Large intestine (tissue), 3 donors: ENCODE measurements at regions not wholly inside any gene's neighbourhood (a gene's known extent, or its start where the extent isn't known, plus 50 kb on each side); places are given as distances from the start of the nearest gene placed in this dataset.

Source experiments
- DNase-seq, 2 donors: peaks; one replicate each; pipeline versions ENCODE4 v3.0.0 to v3.0.0-alpha.2; 2013
- H3K27ac ChIP-seq: one replicate; pipeline ENCODE4 v1.5.1; 2013; ENCODE audit warnings: low read length
- H3K27me3 ChIP-seq: 2 replicates; pipeline ENCODE4 v1.6.1; 2013; ENCODE audit warnings: low read length; ENCODE audit not compliant: control insufficient read depth, insufficient read depth
- H3K36me3 ChIP-seq: 2 replicates; pipeline ENCODE4 v1.6.1; 2013; ENCODE audit warnings: low read length; ENCODE audit not compliant: control insufficient read depth, insufficient read depth
- H3K4me1 ChIP-seq: one replicate; pipeline ENCODE4 v1.6.1; 2013; ENCODE audit warnings: low read length; ENCODE audit not compliant: control insufficient read depth, insufficient read depth
- H3K4me3 ChIP-seq: one replicate; pipeline ENCODE4 v1.5.1; 2013; ENCODE audit warnings: low read length
- H3K9me3 ChIP-seq: one replicate; pipeline ENCODE4 v1.6.1; 2013; ENCODE audit warnings: mild to moderate bottlenecking, low read depth, low read length, moderate library complexity; ENCODE audit not compliant: control insufficient read depth
- WGBS: methylation state at CpG from one replicate; pipeline ENCODE4 v1.1.5; 2013; ENCODE audit warnings: low lambda C conversion rate; ENCODE audit not compliant: insufficient coverage; 5-methylcytosine and 5-hydroxymethylcytosine counted together

GRCh38 chr12:115630136-115630535 lies 647.4 kb downstream of the MED13L start:
- no peak for DNase-seq
- Histone ChIP-seq H3K27ac (no peak overlapping the region), H3K27me3 (no peaks in the 10 kb centered on the region), H3K9me3 (no peaks in the 10 kb centered on the region), H3K36me3 (no peaks in the 10 kb centered on the region), H3K4me3 (no peak overlapping the region), H3K4me1 (no peaks in the 10 kb centered on the region)
- 75% methylated on average over 4 of the region's 8 CpGs for WGBS

- H3K27me3 ChIP-seq: no peaks in the 10 kb centered on the region
- no peak for DNase-seq
These were observed 651.3 kb downstream of the MED13L start for GRCh38 chr12:115626210-115626609.

GRCh38 chr12:115623764-115624334 lies 653.6 kb downstream of the MED13L start:
- H3K27ac ChIP-seq: no peak overlapping the region
- DNase-seq: peak; percentile 32 to 34

More at GRCh38 chr12:115626210-115626609, 651.3 kb downstream of the MED13L start:
- 75% methylated on average over 3 of the region's 3 CpGs for WGBS
- H3K9me3 ChIP-seq: no peaks in the 10 kb centered on the region
- no peaks in the 10 kb centered on the region for H3K36me3 ChIP-seq
- no peaks in the 10 kb centered on the region for H3K4me1 ChIP-seq
- no peak overlapping the region for H3K27ac ChIP-seq
- no peak overlapping the region for H3K4me3 ChIP-seq

GRCh38 chr12:115623275-115623674 lies 654.2 kb downstream of the MED13L start:
- Histone ChIP-seq H3K9me3 (no peaks in the 10 kb centered on the region), H3K27ac (no peak overlapping the region), H3K4me3 (no peak overlapping the region), H3K4me1 (no peaks in the 10 kb centered on the region), H3K27me3 (no peaks in the 10 kb centered on the region), H3K36me3 (no peaks in the 10 kb centered on the region)
- WGBS: no CpG with 5 or more reads among the region's 5 CpGs
- no peak for DNase-seq

More at GRCh38 chr12:115623764-115624334, 653.6 kb downstream of the MED13L start:
- WGBS: no CpG with 5 or more reads among the region's 18 CpGs
- no peaks in the 10 kb centered on the region for H3K36me3 ChIP-seq
- H3K4me3 ChIP-seq: no peak overlapping the region
- no peaks in the 10 kb centered on the region for H3K27me3 ChIP-seq
- no peaks in the 10 kb centered on the region for H3K4me1 ChIP-seq
- H3K9me3 ChIP-seq: no peaks in the 10 kb centered on the region

- no peaks in the 10 kb centered on the region for H3K9me3 ChIP-seq
- 88% methylated on average over 1 of the region's 4 CpGs for WGBS
- H3K36me3 ChIP-seq: no peaks in the 10 kb centered on the region
- H3K4me1 ChIP-seq: no peaks in the 10 kb centered on the region
- DNase-seq: no peak
- no peak overlapping the region for H3K27ac ChIP-seq
- H3K4me3 ChIP-seq: no peak overlapping the region
- H3K27me3 ChIP-seq: no peaks in the 10 kb centered on the region
These were observed 656.7 kb downstream of the MED13L start for GRCh38 chr12:115620816-115621215.

GRCh38 chr12:115619889-115620288 lies 657.6 kb downstream of the MED13L start:
- WGBS: no CpG with 5 or more reads among the region's 3 CpGs
- Histone ChIP-seq H3K4me1 (no peaks in the 10 kb centered on the region), H3K4me3 (no peak overlapping the region), H3K27ac (no peak overlapping the region), H3K9me3 (no peaks in the 10 kb centered on the region), H3K27me3 (no peaks in the 10 kb centered on the region), H3K36me3 (no peaks in the 10 kb centered on the region)
- DNase-seq: no peak

- H3K36me3 ChIP-seq: no peaks in the 10 kb centered on the region
- H3K27me3 ChIP-seq: no peaks in the 10 kb centered on the region
- DNase-seq: no peak
- H3K9me3 ChIP-seq: no peaks in the 10 kb centered on the region
- no peak overlapping the region for H3K27ac ChIP-seq
- no CpG with 5 or more reads among the region's 6 CpGs for WGBS
- no peak overlapping the region for H3K4me3 ChIP-seq
- H3K4me1 ChIP-seq: no peaks in the 10 kb centered on the region
These were observed 658.4 kb downstream of the MED13L start for GRCh38 chr12:115619061-115619460.

- H3K4me1 ChIP-seq: no peaks in the 10 kb centered on the region
These were observed 659.4 kb downstream of the MED13L start for GRCh38 chr12:115618105-115618504.

GRCh38 chr12:115617391-115617790 lies 660.1 kb downstream of the MED13L start:
- Histone ChIP-seq H3K4me3 (no peak overlapping the region), H3K27ac (no peak overlapping the region), H3K27me3 (no peaks in the 10 kb centered on the region), H3K9me3 (no peaks in the 10 kb centered on the region), H3K36me3 (no peaks in the 10 kb centered on the region), H3K4me1 (no peaks in the 10 kb centered on the region)
- no peak for DNase-seq
- no CpG with 5 or more reads among the region's 7 CpGs for WGBS

More at GRCh38 chr12:115618105-115618504, 659.4 kb downstream of the MED13L start:
- H3K4me3 ChIP-seq: no peak overlapping the region
- H3K27ac ChIP-seq: no peak overlapping the region
- H3K27me3 ChIP-seq: no peaks in the 10 kb centered on the region
- H3K9me3 ChIP-seq: no peaks in the 10 kb centered on the region
- WGBS: 100% methylated on average over 2 of the region's 7 CpGs
- H3K36me3 ChIP-seq: no peaks in the 10 kb centered on the region
- DNase-seq: no peak

GRCh38 chr12:115611477-115611876 lies 666.0 kb downstream of the MED13L start:
- no peak overlapping the region for H3K27ac ChIP-seq
- H3K27me3 ChIP-seq: peaks cover 2% of the 10 kb centered on the region
- H3K4me1 ChIP-seq: no peaks in the 10 kb centered on the region
- H3K9me3 ChIP-seq: no peaks in the 10 kb centered on the region
- WGBS: no CpG with 5 or more reads among the region's 5 CpGs
- H3K4me3 ChIP-seq: no peak overlapping the region
- H3K36me3 ChIP-seq: no peaks in the 10 kb centered on the region
- no peak for DNase-seq

GRCh38 chr12:115609347-115609746 lies 668.1 kb downstream of the MED13L start:
- Histone ChIP-seq H3K36me3 (no peaks in the 10 kb centered on the region), H3K4me3 (no peak overlapping the region), H3K27me3 (peaks cover 13% of the 10 kb centered on the region), H3K9me3 (no peaks in the 10 kb centered on the region), H3K27ac (no peak overlapping the region), H3K4me1 (no peaks in the 10 kb centered on the region)
- WGBS: 100% methylated on average over 1 of the region's 1 CpG
- no peak for DNase-seq
